ENCODE measurements at regions not wholly inside any gene's neighbourhood (a gene's known extent, or its start where the extent isn't known, plus 50 kb on each side); places are given as distances from the start of the nearest gene placed in this dataset.

- DNase-seq: no peak
Observed at GRCh38 chr11:119904531-119905035, 175.6 kb upstream of the NECTIN1 start.

GRCh38 chr11:119903821-119904220, 174.8 kb upstream of the NECTIN1 start:
- no peak for DNase-seq

DNA sequence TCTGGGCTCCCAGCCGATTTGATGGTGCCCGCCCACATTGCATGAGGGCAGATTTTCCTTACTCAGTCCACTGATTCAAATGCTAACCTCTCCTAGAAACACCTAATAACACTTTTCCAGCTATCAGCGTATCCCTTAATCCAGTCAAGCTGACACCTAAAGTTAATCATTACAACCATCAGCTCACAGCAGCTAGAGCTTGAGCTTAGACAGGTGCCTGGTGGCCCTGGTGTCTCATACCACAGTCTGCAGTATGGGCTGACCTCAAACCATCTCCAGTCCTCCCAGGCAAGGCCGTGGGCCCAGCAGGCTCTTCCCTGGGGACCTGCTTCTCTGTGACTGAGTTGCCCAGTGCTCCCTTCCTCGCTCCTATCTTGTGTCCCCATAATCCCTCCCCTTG, 174.4 kb upstream of the NECTIN1 start:
- no peak for DNase-seq

DNA sequence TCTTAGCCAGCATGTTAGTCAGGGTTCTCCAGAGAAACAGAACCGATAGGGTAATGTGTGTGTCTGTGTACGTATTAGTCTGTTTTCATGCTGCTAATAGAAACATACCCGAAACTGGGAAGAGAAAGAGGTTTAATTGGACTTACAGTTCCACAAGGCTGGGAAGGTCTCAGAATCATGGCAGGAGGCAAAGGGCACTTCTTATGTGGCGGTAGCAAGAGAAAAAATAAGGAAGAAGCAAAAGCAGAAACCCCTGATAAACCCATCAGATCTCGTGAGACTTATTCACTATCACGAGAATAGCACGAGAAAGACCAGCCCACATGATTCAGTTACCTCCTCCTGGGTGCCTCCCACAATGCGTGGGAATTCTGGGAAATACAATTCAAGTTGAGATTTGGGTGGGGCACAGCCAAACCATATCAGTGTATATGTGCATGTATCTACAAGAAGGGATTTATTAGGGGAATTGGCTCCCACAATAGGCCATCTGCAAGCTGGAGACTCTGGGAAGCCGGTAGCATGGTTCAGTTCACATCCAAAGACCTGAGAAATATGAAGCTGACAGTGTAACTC, 173.7 kb upstream of the NECTIN1 start:
- DNase-seq: no peak

GRCh38 chr11:119901657-119902577, 172.9 kb upstream of the NECTIN1 start:
- DNase-seq: no peak

DNA sequence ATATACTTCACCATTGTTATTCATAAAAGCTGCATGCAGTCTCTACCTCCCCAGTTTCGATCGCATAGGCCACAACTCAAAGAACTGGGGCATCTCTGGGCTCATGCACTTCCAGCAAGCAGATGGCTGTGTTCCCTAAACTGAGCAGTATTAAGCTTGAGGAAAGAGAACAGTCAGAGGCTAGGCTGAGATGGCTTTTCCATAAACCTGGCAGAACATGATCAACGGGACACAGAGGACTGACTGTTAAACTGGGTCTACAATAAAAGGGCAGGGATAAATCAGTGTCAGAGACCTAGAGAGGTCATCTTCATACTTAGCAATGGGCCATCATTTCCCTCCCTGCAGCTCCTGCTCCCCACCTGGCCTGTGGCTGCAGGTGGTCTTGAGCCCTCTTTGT, 171.0 kb upstream of the NECTIN1 start:
- DNase-seq: no peak

GRCh38 chr11:119897576-119897975, 168.6 kb upstream of the NECTIN1 start:
- no peak for DNase-seq

- DNase-seq: no peak
Observed at GRCh38 chr11:119897046-119897440, 168.0 kb upstream of the NECTIN1 start.

DNA sequence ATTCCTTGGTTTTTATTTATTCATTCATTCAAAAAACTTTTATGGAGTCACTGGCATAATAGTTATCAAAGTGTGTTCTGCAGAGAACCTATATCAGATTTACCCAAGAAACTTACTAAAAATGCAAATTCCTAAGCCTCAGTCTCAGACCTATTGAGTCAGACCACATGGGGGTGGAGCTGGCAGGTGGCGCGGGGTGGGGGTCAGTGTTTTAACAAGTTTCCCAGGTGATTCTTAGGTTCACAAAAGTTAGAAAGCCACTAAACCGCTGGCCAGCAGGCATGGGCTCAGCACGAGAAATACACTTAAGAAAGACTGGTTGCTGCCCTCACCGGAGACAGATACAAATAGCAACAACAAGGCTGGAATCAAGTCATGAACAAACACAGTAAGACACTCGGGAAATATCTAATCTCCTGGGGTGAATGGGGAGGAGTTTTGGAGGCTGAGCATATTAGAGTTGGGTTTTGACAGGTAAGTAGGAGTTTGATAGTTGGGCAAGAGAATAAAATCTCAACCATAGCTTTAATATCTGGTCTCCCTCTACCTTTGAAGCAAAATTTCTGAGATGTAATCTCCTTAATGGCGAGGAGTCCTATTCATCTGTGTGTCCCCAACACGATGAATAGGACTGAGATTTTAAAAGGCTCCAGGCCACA, 167.5 kb upstream of the NECTIN1 start:
- no peak for DNase-seq

GRCh38 chr11:119895981-119896380, 167.0 kb upstream of the NECTIN1 start:
- no peak for DNase-seq

GRCh38 chr11:119894916-119895315, 165.9 kb upstream of the NECTIN1 start:
- no peak for DNase-seq

DNA sequence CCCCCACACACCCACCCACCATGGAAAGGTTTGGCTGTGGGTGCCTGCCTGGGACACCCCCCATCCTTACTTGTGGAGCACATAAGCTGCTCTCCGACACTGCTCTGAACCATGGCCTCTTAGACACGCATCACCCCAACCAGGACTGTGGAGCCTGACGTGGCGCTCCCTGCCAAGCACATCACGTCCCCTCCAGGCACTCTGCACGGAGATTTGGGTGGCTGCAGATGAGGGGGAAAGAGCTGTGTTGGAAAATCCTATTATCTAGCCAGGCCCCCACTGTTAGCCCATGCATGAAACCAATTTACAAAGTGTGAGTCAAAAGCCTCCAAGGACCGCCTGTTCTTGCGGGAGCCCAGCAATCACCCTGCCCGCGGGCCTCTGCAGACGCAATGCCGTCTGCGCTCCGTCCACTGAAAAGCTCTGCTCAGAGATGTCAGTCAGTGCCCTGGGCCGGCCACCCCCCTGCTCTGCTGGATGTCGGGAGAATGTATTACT, 163.4 kb upstream of the NECTIN1 start:
- DNase-seq: no peak

GRCh38 chr11:119891055-119891768, 162.2 kb upstream of the NECTIN1 start:
- no peak for DNase-seq

DNA sequence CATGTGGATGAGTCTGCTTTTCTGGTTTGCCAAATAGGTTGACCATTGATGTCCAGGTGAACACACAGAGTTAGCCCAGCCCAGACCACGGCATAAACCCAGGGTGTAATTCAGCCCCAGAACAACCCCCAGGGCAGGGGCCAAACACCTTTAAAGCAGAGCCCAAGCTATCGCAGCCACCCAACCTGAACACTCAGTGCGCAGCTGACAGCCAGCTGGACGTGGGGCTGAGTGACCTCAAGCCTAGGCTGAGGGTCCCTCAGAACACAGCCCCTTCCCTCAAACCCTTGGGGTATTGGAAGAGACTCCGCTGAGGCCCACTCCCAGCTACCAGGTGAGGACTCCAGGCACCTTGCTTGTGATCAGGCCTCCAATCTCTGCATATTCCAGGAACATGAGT, 161.5 kb upstream of the NECTIN1 start:
- DNase-seq: no peak

DNA sequence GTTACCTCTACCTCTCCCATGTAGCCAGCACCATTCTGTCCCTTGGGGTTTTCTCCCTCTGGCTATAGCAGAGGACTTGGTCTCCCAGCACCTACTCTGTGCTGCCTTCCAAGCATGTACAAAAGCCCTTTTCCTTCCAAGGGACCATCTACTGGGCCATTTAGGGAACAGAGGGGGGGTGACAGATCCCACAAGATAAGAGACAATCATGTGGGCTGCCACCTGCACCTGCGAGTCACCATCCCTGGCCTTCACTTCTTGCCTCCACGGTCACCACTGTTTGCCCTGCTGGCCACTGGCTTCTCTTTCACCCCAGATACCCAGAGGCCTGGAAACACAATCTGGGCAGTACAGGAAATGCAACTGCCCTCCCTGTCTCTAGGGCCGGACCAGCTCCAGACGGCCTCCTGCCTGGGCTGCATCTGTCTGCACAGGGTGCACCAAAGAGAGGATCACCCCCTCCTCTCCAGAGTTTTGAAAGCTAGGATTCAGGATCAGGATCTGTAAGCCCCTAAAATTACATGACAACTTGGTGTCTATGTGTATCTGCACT, 160.8 kb upstream of the NECTIN1 start:
- no peak for DNase-seq

DNA sequence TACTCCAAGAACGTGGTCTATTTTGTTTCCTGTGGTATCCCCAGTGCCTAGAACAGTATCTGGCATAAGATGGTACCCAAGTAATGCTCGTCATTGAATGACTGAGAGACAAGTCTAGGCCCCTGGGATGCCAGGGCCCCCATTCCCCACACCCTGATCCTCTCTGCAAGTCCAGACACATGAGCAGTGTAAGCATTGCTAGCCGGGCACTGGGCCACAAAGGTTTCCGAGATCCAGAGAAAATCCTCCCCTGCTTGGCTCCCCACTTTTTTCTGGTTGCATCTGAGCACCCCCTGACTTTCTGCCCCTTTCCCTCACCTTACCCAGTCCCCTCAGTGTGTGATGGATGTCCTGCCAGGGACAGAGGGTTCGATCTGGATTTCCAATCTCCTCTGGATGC, 160.1 kb upstream of the NECTIN1 start:
- DNase-seq: no peak

GRCh38 chr11:119888119-119888518, 159.1 kb upstream of the NECTIN1 start:
- no peak for DNase-seq

- DNase-seq: no peak
Observed at GRCh38 chr11:119886667-119887230, 157.7 kb upstream of the NECTIN1 start.

- DNase-seq: no peak
Observed at GRCh38 chr11:119885861-119886567, 157.0 kb upstream of the NECTIN1 start.

DNA sequence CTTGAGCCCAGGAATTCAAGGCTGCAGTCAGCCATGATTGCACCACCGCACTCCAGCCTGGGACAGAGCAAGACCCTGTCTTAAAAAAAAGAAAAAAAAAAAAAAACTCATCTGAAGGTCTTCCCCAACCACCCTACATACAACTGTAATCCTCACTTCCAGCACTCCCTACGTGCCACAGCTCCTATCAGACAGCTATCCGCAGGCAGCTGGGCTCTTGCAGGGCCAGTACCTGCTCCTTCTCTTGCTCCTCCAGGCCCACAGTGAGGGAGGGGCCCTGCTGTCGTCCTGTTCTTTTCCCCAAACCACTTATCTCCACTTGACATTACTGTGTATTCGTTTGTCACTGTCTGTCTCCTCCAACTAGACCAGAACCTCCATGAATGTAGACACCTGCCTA, 156.1 kb upstream of the NECTIN1 start:
- no peak for DNase-seq

GRCh38 chr11:119882316-119882715, 153.3 kb upstream of the NECTIN1 start:
- DNase-seq: no peak

- DNase-seq: no peak
Observed at GRCh38 chr11:119880873-119881272, 151.9 kb upstream of the NECTIN1 start.
